Right lung (tissue), 2 donors: ENCODE measurements at regions not wholly inside any gene's neighbourhood (a gene's known extent, or its start where the extent isn't known, plus 50 kb on each side); places are given as distances from the start of the nearest gene placed in this dataset.
A peak's percentile ranks its signal among the peaks of the same experiment; 100 is the strongest.

Experiments
- DNase-seq, 2 donors: peaks; one replicate each; pipeline ENCODE4 v3.0.0-alpha.2; 2013

DNA sequence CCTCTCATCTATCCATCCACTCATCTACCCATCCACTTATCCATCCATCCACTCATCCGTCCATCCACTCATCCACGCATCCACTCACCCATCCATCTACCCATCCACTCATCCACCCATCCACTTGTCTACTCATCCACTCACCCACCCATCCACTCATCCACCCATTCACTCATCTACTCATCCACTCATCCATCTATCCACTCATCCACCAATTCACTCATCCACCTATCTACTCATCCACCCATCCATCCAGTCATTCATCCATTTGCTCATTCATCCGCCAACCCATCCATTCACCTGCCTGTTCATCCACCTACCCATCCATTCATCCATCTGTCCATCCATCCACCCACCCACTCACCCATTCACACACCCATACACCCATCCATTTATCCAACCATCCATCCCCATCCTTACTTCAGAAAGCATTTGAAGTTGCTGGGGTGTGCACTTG is 329.6 kb downstream of the SEC14L1 start:
- no peak for DNase-seq

DNA sequence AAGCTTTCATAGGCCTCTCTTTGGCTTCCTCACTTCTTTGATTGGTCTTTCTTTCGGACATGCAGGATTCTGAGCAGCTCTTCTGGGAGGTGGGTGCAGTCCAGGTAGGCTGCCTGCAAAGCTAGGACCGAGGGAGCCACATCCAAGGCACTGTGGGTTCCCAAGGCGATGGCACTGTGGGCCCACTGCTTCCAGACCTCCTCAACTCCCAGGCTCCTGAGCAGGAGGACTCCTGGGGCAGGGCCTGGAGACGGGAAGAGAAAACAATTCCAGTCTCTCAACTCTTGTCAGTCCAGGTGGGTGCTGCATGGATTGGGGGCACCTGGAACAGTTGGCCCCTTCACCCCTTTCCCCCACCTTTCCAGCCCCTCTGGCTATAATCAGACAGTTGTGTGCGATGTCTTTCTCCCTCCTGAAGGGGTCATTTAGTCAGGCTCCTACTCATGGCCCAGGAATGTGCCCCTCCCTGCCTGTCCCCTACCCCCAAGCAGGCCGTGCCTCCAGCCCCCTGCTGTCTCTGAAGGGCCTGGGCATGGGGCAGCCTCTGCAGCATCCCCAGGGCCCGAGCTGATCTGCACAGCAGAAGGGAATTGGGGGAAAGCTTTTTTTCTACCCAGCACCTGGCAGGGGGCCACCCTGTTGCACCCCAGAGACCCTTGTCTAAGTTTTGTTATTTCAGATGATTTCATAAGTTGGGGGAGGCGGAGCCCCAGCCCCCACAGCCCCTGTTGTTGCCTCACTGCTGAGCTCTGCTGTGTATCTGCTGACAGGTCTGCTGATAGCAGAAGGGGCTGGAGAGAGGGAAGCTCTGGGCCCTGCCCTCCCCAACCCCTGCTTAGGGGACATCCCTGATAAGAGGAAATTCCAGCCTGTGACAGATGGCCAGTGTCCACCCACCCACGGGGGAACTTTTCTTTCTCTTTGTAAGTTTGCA is 330.3 kb downstream of the SEC14L1 start:
- no peak for DNase-seq

DNA sequence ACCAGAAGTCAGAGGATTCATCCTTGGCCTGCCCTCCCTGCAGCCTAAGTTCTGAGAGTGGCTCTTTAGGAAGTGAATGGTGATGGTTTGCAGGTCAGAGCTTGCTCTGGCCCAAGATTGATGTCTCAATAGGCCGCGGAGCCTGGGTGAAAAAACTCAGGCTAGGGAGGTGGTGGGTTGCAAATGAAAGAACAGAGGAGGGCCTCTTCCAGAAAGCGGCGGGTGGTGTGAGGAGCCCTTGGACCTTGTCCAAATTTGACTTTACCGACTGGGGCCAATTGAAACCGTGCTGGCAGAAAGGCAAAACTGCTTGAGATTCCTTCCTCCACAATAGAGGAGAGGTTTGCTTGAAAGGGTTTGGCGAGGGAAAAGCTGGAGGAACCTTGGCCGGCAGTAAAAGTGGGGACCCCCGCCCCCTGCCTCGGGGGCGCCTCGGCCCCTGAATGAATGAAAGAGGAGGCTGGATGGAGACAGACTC is 331.3 kb downstream of the SEC14L1 start:
- peak; percentile 81 to 84 for DNase-seq

DNA sequence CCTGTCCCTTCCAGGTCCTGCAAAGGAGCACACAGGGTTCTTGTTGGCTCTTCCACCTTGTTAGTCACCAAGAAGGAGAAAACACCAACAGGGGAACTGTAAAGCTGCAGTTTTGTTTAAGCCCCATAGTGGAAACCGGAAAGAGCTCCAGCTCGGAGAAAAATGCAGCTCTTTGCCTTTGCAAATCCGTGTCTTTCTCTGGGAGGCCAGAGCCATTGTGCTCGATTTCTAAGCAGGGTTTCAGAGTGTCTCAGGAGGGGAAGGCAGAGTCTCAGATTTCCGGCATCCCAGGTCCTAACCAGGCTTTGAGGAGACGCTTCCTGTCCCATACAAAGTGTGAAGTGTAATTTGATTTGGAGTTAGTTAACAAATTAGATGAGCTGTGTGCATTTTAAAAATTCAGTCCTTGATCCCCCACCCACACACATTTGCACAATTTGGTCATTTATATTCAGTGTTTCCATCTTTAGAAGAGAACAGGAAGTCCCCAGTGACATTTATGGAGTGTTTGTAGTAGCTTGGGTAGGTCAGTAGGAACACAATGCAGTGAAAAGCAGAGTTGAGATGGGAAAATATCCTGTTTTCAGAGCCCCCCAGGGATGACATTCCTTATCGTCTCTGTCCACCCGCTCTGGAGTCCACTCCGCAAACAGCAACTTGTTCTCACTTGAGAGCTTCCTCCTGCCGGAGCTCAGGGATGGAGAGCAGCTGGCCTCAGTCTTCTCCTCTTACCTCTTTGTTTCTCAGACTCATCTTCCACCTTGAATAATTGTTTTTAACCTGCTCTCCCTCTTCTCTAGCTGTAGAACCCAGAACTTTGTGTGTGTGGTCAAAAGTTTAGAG is 331.9 kb downstream of the SEC14L1 start:
- no peak for DNase-seq

DNA sequence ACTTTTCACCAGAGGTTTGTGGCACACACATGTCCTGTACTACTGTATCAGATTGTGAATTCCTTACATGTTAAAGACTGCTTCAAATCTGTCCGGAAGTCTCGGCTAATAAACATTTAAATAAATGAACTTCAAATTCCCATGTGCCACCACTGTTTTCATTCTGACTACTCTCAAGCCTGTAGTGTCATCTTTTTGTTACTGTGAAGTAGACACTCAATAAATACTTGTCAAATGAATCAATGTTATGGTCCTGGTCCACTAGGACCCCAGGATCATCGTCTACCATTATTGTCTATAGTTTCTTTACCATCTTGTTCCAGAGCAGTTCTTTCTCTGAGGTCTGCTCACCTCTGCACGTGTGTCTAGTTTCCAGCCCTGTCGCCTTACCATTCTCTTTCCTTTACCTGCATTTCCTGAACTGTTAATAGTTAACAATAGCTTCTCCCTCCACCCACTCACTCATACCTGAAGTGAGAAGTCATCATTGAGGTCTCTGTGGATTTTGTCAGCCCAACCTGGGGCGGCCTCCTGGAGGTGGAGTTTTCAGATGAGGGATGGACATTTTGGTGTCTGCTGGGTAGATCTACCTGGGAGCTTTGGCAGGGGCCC is 333.0 kb downstream of the SEC14L1 start:
- DNase-seq: no peak

DNA sequence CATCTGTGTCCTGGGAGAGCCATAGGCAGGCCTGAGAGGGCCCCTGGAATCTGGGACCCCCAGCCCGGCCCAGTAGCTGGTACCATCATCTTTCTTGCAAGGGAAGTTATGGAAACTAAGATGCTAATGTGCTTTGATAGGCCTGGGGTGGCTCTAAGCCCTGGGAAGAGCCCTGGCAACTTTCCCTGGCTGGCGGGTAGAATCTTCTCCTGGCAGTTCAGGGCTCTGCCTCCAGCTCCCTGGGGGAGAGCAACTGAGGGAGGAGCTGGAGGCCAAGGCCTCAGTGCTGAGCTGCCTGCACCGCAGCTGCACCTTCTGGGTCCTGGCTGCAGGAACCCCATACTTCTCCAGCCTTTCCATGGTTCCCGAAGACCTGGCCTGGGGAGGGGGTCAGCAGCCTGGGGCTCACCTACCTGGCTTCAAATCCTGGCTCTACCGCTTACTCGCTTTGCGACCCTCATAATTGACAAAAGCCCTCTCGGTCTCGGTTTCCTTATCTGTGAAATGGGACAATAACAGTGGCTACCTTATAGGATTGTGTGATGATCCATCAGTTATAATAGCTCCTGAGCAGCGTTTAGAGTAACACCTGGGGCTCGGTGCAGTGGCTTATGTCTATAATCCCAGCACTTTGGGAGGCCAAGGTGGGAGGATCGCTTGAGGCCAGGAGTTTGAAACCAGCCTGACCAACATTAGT is 333.7 kb downstream of the SEC14L1 start:
- DNase-seq: no peak

DNA sequence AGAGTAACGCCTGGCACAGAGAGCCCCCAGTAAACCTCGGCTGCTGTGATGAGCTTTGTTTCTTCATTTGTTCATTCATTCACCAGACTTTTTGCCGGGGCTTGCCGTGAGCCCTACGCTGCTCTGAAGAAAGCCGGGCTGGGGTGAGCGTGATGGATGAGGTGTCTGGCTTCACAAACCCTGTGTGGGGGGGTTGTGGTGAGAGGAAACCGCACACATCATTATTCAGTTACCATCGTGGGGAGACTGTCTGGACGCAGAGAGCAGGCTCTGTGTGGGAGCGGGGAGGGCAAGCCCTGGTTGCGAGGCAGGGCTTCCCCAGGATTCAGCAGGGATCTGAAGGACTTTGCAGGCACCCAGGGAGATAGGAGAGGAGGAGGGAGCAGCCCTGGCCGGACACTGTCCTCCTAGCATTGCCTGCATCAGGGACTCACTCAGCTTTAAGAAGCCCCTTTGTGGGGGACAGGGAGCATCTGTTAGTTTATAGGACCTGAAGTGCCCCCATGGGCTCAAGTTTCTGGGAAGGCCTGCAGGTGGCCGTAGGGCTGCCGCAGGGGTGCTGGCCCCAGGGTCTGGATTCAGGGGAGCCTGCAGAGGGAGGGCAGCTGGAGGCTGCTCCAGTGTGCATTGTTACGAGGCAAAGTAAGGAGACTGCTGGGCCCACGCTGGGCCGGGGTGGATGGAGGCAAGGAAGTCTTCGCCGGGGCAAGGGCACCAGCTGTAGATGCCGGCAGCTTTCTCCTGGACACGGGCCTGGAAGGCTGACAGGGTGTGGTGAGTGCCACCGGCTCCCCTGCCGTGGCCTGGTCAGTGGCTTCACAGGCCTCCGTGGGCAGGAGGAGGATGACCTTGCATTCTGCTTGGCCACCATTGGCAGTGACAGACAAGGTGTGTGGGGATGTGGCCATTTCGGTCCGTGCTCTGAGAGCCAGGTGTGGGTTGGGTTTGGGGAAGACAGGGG is 334.5 kb downstream of the SEC14L1 start:
- peak; percentile 73 to 75 for DNase-seq

DNA sequence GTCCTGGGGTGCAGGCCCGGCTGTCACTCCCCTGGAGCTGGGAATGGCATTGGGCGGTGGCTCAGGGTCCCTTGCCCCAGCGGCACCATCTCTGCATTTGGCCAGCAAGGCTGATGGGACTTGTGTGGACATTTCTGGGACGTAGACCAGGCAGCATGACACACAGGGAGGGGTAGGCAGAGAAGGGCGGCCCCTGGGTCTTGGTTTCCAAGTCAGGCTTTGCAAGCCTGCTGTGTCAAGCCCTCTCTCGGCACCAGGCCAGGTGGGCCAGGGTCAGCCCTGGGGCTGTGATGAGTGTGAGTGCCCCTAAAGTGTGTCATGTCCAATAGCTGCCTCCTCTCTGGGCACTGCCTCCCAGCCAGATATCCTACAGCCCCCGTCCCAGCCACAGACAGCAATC is 335.2 kb downstream of the SEC14L1 start:
- DNase-seq: no peak

DNA sequence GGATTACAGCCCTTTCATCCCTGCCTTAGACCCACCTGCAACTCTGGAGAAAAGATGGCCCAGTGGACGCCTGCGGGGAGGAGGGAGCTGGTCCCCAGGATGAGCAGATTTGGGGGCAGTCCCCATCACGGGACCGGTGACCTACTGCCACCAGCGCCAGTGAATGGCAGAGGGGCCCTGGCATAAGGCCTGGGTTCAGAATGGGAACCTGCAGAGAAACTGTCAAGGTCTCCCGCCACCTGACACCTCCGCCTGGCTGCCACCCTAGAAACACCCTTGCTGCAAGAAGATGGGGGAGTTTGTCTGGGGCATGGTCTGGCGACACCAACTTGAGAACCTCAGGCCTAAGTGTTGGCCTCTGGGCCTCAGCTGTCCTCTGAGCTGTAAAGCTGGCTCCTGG is 335.7 kb downstream of the SEC14L1 start:
- no peak for DNase-seq

DNA sequence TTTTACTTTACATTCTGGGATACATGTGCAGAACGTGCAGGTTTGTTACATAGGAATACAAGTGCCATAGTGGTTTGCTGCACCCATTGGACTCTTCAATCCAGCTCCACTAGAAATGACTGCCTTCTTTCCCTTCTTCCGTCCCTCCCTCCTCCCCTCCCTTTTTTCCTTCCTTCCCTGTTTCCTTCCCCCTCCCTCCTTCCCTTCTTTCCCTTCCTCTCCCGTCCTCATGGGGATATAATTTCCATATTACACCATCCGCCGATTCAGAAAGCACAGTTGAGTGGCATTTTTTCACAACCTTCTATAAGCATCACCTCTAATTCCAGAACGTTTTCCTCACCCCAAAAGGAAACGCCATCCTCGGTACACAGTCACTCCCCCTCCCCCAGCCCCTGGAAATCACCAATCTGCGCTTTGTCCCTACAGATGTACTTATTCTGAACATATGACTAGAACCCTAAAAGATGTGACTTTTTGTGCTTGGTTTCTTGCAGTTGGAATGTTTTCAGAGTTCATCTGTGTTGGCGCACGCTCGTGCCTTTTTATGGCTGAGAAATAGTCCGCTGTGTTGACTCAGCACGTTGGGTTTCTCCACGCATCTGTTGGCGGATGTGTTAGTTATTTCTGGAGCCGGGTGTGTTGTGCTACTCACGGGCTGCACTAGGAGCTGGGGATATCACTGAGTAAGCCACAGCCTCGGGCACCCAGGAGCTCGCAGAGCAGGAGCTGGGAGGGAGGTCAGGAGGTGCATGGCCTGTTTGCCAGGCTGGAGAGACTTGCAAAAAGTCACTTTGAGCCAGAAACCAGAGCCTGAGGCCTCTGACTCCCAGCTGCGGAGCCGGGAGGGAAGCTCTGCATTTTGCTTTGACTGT is 336.4 kb downstream of the SEC14L1 start:
- DNase-seq: peak; percentile 74 to 76

DNA sequence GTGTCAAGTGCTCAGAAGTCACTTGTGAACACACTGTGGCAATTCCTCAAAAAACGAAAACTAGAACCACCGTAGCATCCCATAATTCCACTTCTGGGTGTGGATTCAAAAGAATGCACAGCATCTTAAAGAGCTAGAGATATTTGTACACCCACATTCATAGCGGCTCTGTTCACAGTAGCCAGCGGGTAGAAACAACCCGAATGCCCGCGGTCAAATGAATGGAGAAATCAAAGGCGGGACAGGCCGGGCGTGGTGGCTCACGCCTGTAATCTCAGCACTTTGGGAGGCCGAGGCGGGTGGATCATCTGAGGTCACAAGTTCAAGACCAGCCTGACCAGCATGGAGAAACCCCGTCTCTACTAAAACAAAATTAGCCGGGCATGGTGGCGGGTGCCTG is 337.5 kb downstream of the SEC14L1 start:
- DNase-seq: no peak

DNA sequence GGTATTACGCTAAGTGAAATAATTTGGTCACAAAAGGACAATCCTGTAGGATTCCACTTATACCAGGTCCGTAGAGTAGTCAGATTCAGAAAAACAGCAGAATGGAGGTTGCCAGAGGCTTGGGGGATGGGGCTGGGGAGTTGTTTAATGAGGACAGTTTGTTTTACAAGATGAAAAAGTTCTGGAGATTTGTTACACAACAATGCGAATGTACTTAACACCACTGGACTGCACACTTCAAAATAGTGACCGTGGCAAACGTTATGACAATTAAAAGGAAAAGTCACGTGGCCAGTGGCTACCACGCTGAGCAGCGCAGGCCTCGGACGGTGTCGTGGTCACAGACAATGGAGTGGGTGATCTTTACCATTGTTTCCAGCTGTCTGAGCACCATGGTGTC is 338.1 kb downstream of the SEC14L1 start:
- DNase-seq: no peak

DNA sequence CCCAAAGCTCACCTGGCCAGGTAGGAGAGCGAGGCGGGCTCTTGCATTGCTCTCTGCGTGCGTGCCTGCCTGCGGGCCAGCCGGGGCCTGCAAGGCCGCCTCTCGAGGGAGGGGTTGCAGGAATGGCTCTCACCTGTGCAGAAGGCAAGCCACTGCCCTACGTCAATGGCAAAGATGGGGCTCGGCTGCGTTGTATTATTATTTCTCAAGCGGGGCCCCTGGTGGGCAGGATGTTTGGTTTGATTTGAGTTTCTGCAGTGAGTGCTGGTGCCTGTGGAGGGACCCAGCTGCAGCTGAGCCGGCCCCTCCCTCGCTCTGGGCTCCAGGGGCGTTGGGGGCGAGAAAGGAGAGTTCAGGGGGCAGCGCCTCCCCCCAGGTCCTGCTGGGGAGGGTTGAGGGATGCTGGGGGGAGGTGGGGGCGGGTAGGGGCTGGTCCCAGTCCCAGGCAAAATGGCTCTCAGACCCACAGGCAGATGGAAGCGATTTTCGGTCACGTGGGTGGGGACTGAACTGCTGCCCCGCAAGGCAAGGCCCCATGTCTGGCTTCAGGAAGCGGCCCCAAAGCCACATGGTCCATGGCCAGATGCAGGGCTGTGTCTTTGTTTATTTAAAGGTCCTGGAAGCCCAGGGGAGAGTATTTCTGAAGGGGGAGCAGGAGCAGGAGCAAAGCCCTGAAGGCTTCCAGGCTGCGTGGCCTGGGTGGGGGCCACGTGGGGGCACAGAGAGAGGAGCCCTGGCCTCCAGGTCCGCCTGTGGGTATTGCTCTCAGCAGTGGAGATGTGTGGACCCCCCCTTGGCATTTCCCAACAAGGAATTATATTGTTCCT is 338.8 kb downstream of the SEC14L1 start:
- DNase-seq: no peak

DNA sequence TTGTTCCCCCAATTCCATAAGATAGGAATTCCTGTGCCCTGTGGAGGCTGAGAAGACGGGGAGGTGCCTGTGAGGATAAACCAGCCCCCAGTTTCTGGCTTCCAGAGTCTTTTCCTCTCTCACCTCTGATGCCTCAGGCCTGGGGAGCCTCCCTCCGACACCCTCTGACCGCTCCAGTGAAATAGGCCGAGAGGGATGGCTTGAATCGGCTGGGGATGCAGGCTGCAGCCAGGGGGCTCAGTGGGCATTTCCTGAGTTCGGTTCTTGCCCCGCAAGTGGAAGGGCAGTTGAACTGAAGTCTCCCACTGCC is 339.4 kb downstream of the SEC14L1 start:
- DNase-seq: no peak

DNA sequence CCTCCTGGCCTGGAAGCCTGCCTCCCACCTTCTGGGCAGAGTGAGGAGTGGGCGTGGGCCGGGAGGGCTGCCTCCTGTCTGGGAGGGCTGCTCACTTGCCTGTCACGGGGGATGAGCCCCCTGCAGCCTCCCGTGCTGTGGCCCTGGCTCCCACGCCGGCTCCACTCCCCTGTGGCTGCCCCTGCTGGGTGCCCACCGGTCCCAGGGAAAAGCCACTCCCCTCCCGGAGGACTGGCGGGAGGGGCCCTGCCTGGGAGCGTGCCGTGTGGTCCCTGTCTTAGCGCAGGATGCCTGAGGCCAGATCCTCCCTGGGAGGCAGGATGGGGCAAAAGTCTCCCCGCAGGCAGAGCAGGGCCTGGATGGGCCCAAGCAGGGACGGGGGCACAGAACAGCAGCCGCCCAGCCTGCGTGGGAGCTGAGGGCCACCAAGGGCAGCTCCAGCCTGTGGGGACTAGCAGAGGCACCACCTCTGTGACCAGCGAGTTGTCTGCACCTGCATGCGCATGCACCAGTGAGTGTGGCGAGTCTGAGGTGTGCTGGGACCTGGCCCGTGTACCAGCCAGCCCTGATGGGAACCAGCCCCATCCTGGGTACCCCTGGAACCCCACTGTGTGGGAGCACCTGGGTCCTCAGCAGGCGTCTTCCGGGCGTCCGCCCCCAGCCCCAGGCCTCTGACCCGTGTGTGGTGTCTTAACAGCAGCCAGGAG is 339.9 kb downstream of the SEC14L1 start:
- no peak for DNase-seq

DNA sequence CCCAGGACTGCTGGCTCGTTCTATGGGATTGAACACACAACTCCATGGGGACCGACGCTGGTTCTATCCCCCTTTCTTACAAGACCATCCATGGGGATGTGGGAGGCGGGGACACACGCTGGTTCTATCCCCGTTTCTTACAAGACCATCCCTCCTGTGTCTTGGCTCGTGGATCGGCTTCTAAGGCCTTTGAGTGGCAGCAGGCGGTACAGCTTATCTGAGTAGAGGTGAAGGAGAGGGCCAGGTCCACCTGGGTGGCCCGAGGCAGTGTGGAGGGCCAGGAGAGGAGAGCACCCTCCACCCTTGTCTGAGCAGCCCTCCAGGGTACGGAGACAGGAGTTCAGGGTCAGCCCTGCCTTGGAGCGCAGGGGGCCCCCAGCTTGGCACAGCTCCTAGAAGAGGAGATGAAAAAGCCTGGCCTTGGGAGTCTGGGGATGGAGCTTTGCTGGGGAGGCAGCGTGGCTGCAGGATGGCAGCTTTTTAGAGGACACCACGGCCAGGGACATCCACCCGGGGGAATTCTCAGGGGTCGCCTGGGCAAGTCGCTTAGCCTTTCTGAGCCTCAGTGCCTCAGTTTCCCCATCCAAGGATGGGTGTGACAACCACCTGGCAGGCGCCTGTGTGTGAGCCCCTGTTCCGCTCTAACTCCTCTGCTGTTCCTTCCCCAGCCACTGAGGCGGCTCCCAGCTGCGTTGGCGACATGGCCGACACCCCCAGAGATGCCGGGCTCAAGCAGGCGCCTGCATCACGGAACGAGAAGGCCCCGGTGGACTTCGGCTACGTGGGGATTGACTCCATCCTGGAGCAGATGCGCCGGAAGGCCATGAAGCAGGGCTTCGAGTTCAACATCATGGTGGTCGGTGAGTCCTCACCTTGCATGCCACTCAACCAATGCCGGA is 341.0 kb downstream of the SEC14L1 start:
- no peak for DNase-seq
